Nucleus accumbens (tissue), 56 donors: ENCODE measurements at regions not wholly inside any gene's neighbourhood (a gene's known extent, or its start where the extent isn't known, plus 50 kb on each side); places are given as distances from the start of the nearest gene placed in this dataset.

Experiments used
- DNase-seq, 56 donors: peaks; one replicate each; lab custom pipeline; 2025; lab: John Stamatoyannopoulos, UW

DNA sequence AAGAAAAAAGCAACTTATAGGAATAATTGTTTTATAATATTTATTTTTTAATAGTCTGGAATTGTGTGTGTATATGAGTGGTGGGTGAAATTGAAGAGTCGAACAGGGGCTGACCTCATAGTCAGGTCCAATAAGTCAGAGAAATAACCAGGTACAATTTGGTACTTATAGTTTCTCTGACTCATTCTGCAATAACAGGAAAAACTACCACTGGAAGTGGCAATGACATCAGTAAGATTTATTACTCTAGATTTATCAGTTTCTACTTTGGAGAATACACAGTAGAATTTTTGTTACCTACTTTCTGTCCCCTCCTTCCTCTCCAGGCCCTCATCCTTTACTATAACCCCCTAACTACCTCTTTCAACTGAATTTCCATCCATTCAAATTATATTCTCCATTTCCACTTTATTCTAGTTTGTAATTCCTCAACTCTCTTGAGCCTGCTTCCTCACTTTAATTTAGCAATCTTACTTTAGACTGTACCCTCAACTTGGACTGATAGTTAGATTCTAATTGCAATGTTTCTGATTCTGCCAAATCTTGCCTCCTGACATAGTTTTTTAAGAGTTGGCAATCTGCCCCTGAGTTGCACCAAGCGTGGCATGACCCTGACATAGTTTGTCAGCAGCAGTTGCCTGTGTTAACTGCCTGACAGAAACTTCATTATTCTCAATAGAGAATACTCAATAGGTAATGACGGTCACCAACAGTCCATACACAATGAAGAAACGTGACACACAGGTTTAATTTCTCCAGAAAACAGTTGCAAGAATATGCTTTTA is 475.3 kb upstream of the RIOK2 start:
- DNase-seq, result no peak

GRCh38 chr5:97666783-97667182 is 483.7 kb upstream of the RIOK2 start:
- no peak for DNase-seq

DNA sequence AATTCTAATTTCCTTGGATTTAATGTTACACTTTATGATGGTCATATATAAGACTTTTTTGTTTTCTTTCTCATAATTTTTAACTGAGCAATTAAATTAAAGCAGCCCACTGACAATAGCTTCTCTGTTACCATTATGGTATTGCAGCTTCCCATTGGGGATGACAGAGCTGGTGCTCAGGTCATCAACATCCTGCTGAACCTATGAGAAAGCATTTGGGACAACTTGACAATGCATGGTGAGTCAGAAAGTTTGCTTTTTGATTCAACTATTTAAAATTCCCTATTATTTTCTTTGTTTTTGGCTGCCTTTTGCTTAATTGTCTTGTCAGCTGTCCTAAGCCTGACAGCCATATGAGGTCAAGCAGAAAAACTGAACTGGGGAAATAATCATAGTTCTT is 487.4 kb upstream of the RIOK2 start:
- no peak for DNase-seq

DNA sequence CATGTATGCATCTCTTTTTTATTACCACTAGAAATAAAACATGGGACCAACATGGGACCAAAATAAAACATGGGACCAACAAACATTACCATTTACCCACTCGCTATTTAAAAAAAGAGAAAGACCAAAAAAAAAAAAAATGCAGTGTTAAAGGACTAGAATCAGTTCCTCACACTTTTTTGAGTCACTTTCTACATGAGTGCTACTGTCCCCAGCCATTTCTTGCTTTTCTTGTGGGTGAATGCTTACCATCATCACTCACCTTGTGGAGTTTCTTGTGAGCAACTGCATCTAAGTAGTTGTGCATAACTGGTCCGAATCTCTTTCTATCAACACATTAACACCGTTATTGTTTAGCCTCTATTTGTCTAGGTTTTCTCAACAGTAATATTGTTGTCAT is 493.6 kb upstream of the RIOK2 start:
- DNase-seq, result no peak

- no peak for DNase-seq
These were observed 511.0 kb upstream of the RIOK2 start for GRCh38 chr5:97694091-97694490.

- DNase-seq, result no peak
These were observed 531.4 kb upstream of the RIOK2 start for GRCh38 chr5:97714424-97714823.

- DNase-seq, result no peak
These were observed 543.1 kb upstream of the RIOK2 start for GRCh38 chr5:97726106-97726505.

- no peak for DNase-seq
These were observed 545.9 kb upstream of the RIOK2 start for GRCh38 chr5:97728920-97729319.

- no peak for DNase-seq
These were observed 546.9 kb upstream of the RIOK2 start for GRCh38 chr5:97729938-97730337.

DNA sequence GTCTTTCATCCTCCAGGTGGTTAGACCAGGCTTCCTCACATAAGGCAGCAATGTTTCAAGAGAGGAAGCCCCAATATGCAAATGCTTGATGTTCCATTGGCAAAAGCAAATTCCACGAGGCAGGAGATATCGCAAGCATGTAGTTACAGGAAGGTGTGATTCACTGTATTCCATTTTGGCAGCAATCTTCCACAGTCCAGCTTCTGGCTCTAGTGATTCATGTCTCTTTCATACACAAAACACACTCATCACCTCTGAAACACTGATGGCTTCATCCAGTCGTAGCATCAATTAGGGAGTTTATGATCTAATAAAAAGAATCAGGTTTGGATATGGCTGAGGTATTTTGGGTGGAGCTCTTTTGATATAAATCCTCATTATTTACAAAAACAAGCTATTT is 552.2 kb upstream of the RIOK2 start:
- DNase-seq, result no peak

- DNase-seq, result no peak
These were observed 554.6 kb upstream of the RIOK2 start for GRCh38 chr5:97737608-97738007.

- no peak for DNase-seq
These were observed 562.8 kb upstream of the RIOK2 start for GRCh38 chr5:97745817-97746216.

DNA sequence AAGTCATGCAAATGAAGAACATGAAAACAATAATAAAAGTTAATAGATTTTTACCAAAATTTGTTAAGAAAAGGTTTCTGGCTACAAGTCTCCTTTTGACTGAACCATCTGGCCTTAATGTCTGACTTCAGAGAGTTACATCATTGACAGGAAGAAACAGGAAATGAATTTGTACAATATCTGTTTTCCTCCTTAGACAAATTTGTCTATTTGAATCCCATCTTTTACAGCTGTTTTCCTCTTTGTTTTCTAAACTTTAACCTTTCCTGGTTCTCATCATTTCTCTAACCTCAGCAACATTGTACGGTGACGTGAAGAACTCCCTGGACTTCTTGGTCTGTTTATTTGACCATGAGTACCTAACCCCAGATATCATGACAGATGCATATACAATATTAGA is 567.5 kb upstream of the RIOK2 start:
- no peak for DNase-seq

- DNase-seq, result no peak
These were observed 568.5 kb upstream of the RIOK2 start for GRCh38 chr5:97751540-97751939.

DNA sequence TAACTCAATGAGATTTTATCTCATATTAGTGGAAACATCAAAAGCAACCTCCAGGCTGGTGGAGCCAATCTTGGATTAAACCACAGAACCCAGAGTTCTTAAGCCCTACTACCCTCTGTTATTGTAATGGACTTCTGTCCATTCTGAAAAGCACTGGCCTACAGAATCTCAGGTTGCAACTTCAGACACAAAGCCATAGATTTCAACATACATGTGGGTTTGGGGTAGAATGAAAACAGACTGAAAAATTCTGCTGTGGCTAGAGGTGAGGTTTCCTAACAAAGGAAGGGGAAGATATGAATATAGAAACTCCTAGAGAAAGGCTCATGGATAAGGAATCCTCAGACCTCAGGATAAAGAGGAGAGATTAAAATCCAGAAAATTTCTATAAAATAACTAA is 569.8 kb upstream of the RIOK2 start:
- no peak for DNase-seq

DNA sequence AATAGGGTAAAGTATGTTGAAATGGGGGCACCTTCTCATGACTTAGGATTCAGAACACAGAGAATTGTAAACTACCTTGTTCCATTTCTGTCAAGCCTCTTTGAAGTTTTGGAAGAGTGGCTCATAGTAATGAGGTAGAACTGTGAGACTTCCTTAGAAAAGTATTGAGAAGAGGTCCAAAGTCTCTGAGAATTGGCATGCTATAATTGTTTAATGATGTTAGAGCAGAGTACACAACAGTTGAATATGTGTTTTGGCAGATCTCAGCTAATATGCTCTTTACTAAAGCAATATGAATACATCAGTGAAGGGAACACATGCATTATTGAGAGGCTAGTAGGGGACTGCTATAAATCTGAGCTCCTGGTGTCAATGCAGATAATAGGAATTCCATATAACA is 579.4 kb upstream of the RIOK2 start:
- DNase-seq, result no peak

GRCh38 chr5:97764700-97765099 is 581.7 kb upstream of the RIOK2 start:
- DNase-seq, result no peak

GRCh38 chr5:97778451-97778850 is 595.4 kb upstream of the RIOK2 start:
- no peak for DNase-seq

- DNase-seq, result no peak
These were observed 605.3 kb upstream of the RIOK2 start for GRCh38 chr5:97788369-97788768.

DNA sequence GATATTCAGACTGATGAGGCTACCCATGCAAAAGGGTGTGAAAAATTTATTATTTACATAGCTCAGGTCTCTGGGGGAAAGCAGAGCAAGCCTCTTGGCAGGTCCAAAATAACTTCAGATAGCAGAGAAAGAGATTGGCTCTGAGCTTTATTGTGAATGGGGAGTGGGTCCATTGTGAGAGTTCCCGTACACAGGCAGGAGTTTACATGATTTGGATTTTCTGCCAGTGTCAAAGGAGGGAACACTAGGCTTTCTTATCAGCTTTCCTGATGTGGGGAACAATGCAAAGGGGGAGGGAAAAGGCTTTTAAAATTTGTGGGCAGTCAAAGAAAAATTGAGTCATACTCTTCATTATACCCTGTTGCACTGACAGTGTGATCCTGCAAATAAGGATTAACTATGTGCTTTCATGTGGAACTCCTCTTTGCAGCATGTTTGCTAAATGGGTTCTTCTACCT is 615.0 kb upstream of the RIOK2 start:
- DNase-seq, result no peak

DNA sequence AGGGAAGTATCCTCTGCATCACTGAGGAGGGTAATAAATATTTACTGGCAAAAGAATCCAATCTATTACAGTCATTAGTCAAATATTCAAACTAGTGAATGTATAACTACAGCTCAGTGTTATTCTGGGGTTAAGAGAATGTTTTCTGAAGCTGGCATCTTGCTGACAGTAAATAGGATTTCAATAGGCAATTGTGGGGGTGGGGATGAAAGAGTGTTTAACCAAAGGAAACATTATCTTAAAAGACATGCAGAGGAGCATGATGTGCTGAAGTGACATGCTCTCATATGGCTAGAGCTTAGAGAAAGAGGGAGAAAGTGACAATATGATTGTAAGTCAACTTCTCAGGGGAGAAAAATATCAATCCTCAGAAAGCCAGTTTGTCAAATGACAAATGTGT is 618.4 kb upstream of the RIOK2 start:
- DNase-seq, result no peak

- no peak for DNase-seq
These were observed 637.1 kb upstream of the RIOK2 start for GRCh38 chr5:97820138-97820537.
